ENCODE measurements at regions not wholly inside any gene's neighbourhood (a gene's known extent, or its start where the extent isn't known, plus 50 kb on each side); places are given as distances from the start of the nearest gene placed in this dataset. TPM values are rescaled to one million over a fixed set of nuclear protein-coding genes. Genes with fewer than 3 reads are reported as not detected.

GRCh38 chr6:62344850-62345249 lies 58.8 kb upstream of the KHDRBS2 start:
- no peaks in the 10 kb centered on the region for H3K4me1 ChIP-seq (ENCODE audit: insufficient read depth, low read length)

GRCh38 chr6:62338477-62338876 lies 52.5 kb upstream of the KHDRBS2 start:
- Histone ChIP-seq H3K27ac (ENCODE audit: low read depth, low read length) (no peak overlapping the region), H3K9me3 (ENCODE audit: low read depth, low read length) (peaks cover 3% of the 10 kb centered on the region), H3K79me2 (ENCODE audit: insufficient read depth, low read length) (no peaks in the 10 kb centered on the region), H3K4me1 (ENCODE audit: insufficient read depth, low read length) (no peaks in the 10 kb centered on the region), H2AFZ (ENCODE audit: low read length) (no peak overlapping the region), H3K27me3 (ENCODE audit: insufficient read depth, low read length) (no peaks in the 10 kb centered on the region), H3K4me2 (ENCODE audit: insufficient read depth, low read length) (no peak overlapping the region), H3K36me3 (ENCODE audit: insufficient read depth, low read length) (no peaks in the 10 kb centered on the region), H3K4me3 (ENCODE audit: insufficient read depth, low read length) (no peak overlapping the region), H4K20me1 (ENCODE audit: insufficient read depth, low read length) (no peaks in the 10 kb centered on the region)
- no peak for TF ChIP-seq CTCF (IDR thresholded peaks at IDR 0.05; ENCODE audit: extremely low read depth, low read depth, low read length)
- DNase-seq (ENCODE audit: insufficient read length, low spot score, missing footprints) = no peak

More at GRCh38 chr6:62344850-62345249, 58.8 kb upstream of the KHDRBS2 start:
- no peak for DNase-seq (ENCODE audit: insufficient read length, low spot score, missing footprints)
- Histone ChIP-seq H2AFZ (ENCODE audit: low read length) (no peak overlapping the region), H3K27me3 (ENCODE audit: insufficient read depth, low read length) (no peaks in the 10 kb centered on the region), H3K79me2 (ENCODE audit: insufficient read depth, low read length) (no peaks in the 10 kb centered on the region), H3K27ac (ENCODE audit: low read depth, low read length) (no peak overlapping the region), H4K20me1 (ENCODE audit: insufficient read depth, low read length) (no peaks in the 10 kb centered on the region), H3K9me3 (ENCODE audit: low read depth, low read length) (no peaks in the 10 kb centered on the region), H3K36me3 (ENCODE audit: insufficient read depth, low read length) (no peaks in the 10 kb centered on the region), H3K4me3 (ENCODE audit: insufficient read depth, low read length) (no peak overlapping the region), H3K4me2 (ENCODE audit: insufficient read depth, low read length) (no peak overlapping the region)
- no peak for TF ChIP-seq CTCF (IDR thresholded peaks at IDR 0.05; ENCODE audit: extremely low read depth, low read depth, low read length)

Small RNAs in the stretch of these regions (small RNA-seq; reads per million reads assigned to genes)
- not detected for gene AL355375.2

All from osteoblast (primary cell).